IMR-90 (cell line): ENCODE measurements at regions not wholly inside any gene's neighbourhood (a gene's known extent, or its start where the extent isn't known, plus 50 kb on each side); places are given as distances from the start of the nearest gene placed in this dataset.
"Not testable (repeated sequence)": the region's sequence is repeated elsewhere in the genome, so short reads cannot be mapped to it uniquely, and the experiment has no call there.

Experiments
- BHLHE40 ChIP-seq: fragments of 150-350 bp; IDR thresholded peaks from 2 replicates; pipeline ENCODE4 v1.6.1; 2016; ENCODE audit warnings: mild to moderate bottlenecking, low read depth, low read length
- CEBPB ChIP-seq: IDR thresholded peaks from 2 replicates; pipeline ENCODE4 v1.6.1; 2012; ENCODE audit warnings: low read depth, low read length, improper control_type of control experiment
- CHD1 ChIP-seq: IDR thresholded peaks from 2 replicates; pipeline ENCODE4 v1.6.1; 2012; ENCODE audit warnings: low read depth, low read length, improper control_type of control experiment
- CTCF ChIP-seq: conservative IDR thresholded peaks from 2 replicates; pipeline ENCODE4 v1.5.1; 2012; ENCODE audit warnings: mild to moderate bottlenecking, low read depth, low read length, improper control_type of control experiment
- ELK1 ChIP-seq: fragments of 150-350 bp; IDR thresholded peaks from 2 replicates; pipeline ENCODE4 v1.6.1; 2016; ENCODE audit warnings: low read depth, mild to moderate bottlenecking, low read length, moderate library complexity, borderline replicate concordance
- FOS ChIP-seq: fragments of 150-350 bp; IDR thresholded peaks from 2 replicates; pipeline ENCODE4 v1.6.1; 2016; ENCODE audit warnings: low read depth, low read length
- MAFK ChIP-seq: IDR thresholded peaks from 2 replicates; pipeline ENCODE4 v1.6.1; 2012; ENCODE audit warnings: low read depth, low read length, improper control_type of control experiment
- MXI1 ChIP-seq: IDR thresholded peaks from 2 replicates; pipeline ENCODE4 v1.6.1; 2012; ENCODE audit warnings: low read depth, mild to moderate bottlenecking, low read length, moderate library complexity, borderline replicate concordance
- NFE2L2 ChIP-seq: fragments of 150-350 bp; IDR thresholded peaks from 2 replicates; pipeline ENCODE4 v1.6.1; 2016; ENCODE audit warnings: low read depth, mild to moderate bottlenecking, low read length
- POLR2A ChIP-seq: IDR thresholded peaks from 2 replicates; pipeline ENCODE4 v1.6.1; 2012; ENCODE audit warnings: mild to moderate bottlenecking, low read depth, low read length
- RAD21 ChIP-seq: IDR thresholded peaks from 2 replicates; pipeline ENCODE4 v1.6.1; 2012; ENCODE audit warnings: low read length, improper control_type of control experiment
- RFX5 ChIP-seq: IDR thresholded peaks from 2 replicates; pipeline ENCODE4 v1.8.0; 2012; ENCODE audit warnings: low read depth, mild to moderate bottlenecking, low read length, moderate library complexity
- USF2 ChIP-seq: fragments of 150-350 bp; IDR thresholded peaks from 2 replicates; pipeline ENCODE4 v1.6.1; 2017; ENCODE audit warnings: mild to moderate bottlenecking, antibody characterized with exemption, low read length, low read depth

GRCh38 chrX:85723025-85723424 lies 324.3 kb downstream of the CHM start:
- TF ChIP-seq POLR2A, CTCF, MXI1, BHLHE40, RAD21, USF2, RFX5, NFE2L2, CEBPB, ELK1, MAFK, CHD1, FOS: not testable (repeated sequence)
